CD4-positive, alpha-beta T cell treated with Interleukin-12 subunit alpha and Interleukin-12 subunit beta, for 1 hour (primary cell): ENCODE measurements at regions not wholly inside any gene's neighbourhood (a gene's known extent, or its start where the extent isn't known, plus 50 kb on each side); places are given as distances from the start of the nearest gene placed in this dataset.
"Not testable (repeated sequence)": the region's sequence is repeated elsewhere in the genome, so short reads cannot be mapped to it uniquely, and the experiment has no call there.

Source experiments
- DNase-seq: peaks from one replicate; pipeline ENCODE4 v3.0.0-alpha.2; 2020

DNA sequence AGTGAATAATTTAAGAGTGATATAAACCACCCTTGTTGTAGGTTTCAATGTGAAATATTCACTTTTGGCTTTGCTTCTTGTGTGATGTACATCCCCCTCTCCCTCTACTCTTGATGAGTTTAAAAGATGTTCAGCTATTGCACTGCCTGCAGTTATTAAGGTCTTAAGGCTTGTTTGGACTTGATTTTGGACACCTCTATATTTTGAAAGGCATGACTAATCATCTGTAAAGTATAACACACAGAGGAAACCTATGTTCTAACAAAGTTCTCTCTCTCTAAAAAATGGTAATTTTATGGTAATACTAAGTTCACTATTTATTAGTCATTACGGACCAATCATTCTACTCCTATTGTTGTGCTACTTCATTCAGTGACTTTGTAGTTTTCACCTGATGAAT, 1719.9 kb downstream of the GRIK2 start:
- DNase-seq = no peak

DNA sequence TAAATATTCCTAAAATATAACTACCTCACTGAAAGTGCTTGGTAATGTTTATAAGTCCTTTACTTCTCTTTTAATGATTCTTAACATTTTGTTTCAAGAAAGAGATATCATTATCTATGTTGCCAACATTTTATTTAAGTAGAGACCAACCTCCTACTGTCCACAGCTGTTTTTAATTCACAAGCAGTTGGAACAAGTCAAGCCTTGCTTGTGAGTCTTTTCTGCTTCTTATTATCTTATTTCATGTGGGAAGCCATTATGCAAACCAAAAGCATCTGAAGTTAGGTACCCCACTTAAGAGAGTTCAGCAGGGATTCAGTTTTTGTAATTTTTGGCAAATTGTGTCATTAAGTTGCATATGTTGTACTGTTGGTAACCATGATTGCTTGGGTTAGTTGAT, 1714.5 kb downstream of the GRIK2 start:
- no peak for DNase-seq

DNA sequence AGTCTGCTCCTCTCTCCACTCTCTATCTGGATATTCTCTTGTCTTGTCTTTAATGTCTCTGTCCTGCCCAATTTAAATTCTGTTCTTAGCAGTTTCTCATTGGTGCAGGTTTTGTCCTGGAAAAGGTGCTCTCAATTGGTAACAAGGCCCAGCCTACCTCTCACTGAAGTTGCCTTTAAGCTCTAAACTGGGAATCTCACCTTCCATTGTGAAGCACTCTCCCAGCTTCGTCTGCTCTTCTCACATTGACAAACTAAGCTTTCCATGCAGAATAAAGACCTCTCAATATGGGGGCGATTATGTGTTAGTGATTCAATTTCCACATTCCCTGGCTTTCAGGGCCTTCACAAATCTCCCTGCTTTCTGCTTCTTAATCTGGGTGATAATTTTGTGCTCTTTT, 1712.2 kb downstream of the GRIK2 start:
- no peak for DNase-seq

DNA sequence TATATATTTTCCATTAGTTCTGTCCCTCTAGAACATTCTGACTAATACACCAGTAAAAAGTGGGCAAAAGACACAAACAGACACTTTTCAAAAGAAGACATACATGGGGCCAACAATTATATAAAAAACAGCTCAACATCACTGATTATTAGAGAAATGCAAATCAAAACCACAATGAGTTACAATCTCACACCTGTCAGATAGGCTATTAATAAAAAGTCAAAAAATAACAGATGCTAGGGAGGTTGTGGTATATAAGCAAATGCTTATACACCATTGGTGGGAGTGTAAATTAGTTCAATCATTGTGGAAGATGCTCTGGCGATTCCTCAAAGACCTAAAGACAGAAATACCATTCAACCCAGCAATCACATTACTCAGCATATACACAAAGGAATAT, 1707.8 kb downstream of the GRIK2 start:
- DNase-seq = no peak

DNA sequence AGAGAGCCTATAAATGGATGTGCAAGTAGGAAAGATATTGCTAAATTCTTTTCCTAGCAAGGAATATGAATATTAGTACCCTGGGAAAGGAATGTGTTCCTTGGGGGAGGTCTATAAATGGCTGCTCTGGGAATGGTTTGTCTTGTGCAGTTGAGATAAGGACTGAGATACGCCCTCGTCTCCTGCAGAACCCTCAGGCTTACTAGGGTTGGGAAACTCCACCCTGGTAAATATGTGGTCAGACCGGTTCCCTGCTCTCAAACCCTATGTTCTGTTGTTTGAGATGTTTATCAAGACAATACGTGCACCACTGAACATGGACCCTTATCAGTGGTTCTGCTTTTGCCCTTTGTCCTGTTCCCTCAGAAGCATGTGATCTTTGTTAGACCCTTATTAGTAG, 1698.9 kb downstream of the GRIK2 start:
- not testable (repeated sequence) for DNase-seq

DNA sequence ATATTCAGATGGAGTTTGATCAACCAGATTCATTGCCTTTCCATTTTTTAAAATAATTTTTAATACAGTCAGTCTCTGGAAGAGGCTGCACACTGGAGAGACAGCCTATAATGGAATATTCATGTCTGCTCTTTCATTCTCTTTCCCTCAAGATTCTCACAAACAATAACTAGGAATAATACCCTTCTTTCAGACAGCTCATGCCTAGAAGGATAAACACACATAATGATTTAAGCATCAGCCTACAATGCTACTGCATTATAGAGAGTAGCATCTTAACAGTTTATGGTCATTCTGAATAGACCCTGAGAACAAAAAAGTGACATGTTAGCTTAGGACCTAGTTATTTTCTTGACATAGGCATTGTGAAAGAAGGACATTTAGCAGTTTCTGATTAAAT, 1692.3 kb downstream of the GRIK2 start:
- no peak for DNase-seq

DNA sequence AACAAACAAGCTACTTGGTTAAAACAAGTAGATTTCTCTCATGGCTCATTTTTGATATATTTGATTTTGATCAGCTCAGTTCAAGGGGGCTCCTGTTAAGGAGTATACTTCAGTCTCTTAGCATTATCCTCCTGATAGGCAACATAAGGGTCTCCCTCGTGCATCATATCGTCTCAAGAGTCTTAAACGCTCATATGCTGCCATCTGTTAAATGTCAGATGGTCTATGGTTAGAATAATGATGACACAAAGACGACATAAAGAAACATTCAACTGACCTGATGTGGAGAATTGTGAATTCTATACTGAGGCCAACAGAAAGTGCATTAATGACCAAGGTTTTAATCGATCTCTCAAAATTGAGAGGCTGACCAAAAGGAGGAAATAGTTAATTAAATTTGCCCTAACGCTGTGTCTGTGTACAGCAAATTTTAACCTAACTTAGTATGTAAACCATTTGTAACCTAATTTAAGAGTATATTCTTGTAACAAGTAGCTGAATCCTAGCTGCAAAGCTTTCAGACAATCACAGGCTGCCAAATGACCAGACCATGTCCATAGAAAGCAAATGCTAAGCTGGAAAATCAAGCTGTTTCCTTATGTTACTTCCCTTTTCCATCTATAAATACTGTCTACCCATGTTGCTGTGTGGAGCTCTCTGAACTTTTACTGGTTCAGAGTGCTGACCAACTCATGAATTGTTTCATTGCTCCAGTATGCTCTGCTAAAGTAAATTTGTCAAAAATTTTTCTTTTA, 1688.5 kb downstream of the GRIK2 start:
- no peak for DNase-seq

DNA sequence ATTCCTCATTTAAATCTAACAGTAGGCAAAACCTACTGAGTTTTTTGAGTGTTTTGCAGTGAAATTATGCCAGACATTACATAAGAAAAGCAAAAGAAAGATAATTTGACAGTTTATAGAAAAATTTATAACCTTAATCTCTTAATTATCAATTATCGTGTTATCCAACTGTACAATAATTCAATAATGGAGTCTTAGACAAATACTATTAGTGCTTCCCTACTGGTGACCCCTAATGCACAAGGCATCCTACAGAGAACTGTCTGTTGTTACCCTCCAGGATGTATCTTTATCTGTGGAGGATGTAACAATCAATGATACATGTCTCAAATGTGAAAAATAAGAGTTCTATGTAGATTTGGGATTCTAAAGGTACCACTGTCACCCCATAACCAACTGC, 1687.6 kb downstream of the GRIK2 start:
- DNase-seq = no peak

DNA sequence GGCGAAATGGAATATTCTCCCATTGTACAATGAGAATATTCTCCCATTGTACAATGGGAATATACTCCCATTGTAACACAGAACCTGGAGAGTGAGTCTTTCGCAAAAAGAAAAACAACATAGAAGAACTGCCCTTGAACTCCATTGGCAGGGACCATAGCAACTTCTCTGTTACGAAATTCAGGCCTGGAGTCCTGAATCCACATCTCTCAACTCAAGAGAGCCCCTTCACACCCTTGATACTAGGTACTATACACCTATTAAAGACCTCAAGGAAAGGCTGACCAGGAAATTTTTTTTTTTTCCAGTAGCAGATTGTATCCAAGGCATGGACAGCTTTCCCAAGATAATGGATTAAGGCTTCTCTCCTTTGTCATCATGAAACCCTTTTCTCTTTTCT, 1687.0 kb downstream of the GRIK2 start:
- DNase-seq = no peak

DNA sequence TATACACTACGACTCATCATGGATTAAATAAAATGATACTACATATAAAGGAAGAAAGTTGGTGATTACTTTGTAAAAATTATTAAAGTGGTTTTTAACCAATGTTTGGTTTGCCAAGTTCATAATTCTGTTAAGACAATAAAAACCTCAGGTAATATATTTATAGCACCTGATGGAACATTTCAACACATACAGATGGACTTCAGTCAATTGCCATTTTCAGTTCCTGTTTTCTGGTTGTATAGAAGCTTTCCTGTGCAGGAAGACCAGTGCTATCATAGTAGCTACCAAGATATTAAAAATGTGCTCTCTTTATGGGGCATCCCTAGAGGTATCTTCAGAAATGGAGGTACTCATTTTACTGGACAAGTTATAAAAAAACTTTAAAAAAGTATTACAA, 1686.4 kb downstream of the GRIK2 start:
- no peak for DNase-seq

DNA sequence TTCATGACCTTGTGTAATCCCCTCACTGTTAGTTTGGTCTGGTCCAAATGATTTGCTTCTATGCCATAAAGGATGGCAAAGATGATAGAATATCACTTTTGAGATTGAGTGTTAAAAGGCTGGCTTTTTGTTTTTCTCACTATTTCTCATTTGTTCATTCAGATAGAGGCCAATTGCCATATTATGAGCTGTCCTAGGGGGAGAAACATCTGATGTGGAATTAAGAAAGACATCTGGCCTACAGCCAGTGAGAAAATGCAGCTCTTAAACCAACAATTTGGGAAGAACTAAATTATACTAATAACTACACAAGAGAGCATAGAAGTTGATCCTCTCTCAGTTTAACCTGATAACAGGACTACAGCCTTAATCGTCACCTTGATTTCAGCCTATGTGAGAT, 1668.6 kb downstream of the GRIK2 start:
- DNase-seq = no peak

DNA sequence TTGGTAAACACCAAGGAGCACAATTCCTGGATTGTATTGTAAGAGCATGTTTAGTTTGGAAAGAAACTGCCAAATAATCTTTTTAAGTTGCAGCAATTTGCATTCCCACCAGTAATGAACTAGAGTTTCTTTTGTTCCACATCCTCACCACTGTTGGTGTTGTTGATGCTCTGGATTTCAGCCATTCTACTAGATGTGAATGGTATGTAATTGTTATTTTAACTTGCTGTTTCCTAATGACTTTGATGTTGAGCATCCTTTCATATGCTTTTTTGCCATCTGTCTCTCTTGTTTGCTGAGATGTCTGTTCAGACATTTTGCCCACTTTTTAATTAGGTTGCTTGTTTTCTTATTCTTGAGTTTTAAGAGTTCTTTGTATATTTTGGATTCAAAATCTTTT, 1654.1 kb downstream of the GRIK2 start:
- DNase-seq = no peak

DNA sequence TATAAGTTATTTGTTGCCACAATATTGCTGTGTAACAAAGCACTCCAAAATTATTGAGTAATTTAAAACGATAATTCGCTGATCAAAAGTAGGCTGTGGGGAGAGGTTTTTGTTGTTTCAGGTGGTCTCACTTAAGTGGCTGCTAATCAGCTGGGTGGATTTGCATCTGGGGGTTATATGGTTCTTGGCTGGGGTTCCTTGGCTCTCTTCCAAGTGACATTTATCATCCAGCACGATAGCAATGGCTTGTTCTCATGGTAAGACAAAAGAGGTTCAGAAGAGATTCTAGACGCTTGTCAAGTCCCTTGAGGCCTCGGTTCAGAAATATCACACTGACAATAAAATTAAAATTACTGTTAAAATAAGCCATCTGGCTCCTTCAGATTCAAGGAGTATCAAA, 1648.8 kb downstream of the GRIK2 start:
- DNase-seq = no peak

DNA sequence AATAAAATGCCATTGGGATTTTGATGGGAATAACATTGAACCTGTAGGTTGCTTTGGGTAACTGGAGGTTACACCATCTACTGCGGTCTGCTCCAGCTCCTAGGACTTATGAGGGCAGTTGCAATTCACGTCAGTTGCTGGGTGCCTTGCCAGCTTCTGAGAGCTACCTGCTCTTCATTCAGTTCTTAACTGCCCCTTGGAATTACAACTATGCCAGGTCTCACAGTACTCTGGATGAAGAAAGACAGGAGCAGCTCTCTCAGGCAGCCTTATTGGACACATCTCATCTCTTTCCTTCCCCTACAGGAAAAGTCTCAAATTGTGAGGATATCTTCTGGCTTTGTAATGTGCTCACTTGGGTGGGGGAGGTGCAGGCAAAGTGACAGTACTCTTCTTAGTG, 1643.3 kb downstream of the GRIK2 start:
- DNase-seq = no peak

DNA sequence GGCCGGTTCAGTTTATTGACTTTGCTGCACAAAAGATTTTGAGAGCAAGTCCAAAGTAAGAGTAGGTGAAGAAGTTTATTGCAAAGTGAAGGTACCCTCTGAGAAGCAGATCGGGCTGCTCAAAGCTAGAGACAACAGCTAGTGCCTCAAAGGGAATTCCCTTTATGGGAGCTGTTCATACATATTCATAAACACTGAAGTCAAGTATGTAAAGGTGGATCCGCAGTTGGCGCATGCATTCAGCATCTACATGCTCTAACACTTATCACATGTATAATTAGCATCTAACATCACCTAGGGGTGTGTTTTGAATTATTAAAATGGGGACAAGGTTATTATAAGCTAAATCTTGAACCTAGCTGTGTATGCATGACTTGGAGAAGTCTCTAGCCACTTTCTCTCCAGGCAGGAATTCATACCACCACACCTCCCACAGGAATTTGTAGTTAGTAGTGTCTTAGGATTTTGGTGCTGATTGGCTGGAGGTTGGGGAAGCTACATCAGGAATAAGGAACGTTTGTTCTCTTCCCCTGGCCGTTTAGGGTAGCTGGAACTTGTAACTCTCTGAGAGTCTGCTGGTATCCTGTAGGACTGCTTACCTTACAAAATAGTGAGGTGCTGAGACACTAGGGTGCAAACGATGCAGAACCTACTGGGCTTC, 1633.9 kb downstream of the GRIK2 start:
- DNase-seq = no peak

DNA sequence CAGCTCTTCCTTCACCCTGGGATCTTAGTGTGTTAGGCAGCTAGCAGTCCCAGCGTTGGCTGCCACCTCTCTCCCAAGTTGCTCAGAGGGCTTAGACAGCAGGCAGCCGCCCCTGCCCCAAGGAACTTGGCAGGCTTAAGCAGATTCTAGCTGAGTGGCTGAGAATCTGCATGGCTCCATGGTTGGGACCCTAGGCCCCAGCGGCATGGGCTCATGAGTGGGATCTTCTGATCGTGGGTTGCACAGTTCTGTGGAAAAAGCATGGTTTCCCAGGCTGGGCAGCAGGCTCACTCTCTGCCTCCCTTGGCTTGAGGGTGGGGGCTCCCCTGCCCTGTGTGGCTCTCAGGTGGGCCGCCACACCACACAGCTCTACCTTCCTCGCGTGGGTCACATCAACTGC, 1624.9 kb downstream of the GRIK2 start:
- no peak for DNase-seq

DNA sequence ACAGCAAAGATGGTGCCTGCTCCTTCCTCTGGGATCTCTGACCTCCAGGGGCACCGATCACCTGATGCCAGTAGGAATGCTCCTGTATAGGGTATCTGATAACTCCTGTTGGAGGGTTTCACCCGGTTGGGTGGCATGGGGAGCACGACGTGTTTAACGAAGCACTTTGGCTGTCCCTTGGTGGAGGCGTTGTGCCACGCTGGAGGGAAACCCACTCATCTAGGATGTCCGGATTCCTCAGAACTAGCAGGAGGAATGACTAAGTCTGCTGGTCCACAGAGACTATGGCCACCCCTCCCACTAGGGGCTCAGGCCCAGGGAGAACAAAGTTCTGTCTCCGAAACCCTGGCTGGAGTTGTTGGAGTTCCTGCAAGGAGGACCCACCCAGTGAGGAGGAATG, 1624.4 kb downstream of the GRIK2 start:
- DNase-seq = no peak

DNA sequence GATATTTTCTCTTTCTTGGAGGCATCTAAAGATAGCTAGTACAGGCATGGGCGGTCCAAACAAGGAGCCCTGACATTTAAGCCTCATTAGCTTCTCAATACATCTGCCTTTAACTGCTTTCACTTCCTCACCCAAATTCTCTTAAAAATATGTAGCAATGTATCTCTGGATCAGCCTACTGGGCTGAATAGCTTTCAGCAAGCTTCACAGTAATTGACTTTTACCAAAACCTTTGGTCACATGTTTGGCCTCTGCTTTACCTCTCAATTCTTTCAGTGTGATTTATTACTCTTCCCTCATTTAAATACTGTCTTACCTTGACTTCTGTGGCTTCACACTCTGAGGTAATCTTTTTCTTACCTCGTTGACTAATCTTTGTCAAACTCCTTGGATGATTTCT, 1618.1 kb downstream of the GRIK2 start:
- no peak for DNase-seq

DNA sequence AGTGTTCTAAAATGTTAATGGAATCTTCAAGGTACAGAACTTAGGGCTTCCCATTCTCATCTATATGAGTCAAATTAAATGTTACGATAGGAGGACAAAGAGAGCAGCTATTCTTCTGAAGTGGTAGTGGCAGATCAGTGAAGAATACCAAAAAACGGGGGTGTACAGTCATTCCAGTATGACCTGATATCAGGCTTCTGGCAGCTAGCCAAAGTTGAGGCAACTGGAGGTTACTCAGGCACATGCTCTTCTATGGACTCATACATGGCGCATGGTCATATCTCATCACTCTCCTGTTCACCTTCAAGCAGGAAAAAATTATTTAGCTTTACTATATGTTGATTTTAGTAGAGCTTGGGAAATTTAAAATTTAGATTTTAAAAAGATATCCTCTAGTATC, 1608.8 kb downstream of the GRIK2 start:
- no peak for DNase-seq

DNA sequence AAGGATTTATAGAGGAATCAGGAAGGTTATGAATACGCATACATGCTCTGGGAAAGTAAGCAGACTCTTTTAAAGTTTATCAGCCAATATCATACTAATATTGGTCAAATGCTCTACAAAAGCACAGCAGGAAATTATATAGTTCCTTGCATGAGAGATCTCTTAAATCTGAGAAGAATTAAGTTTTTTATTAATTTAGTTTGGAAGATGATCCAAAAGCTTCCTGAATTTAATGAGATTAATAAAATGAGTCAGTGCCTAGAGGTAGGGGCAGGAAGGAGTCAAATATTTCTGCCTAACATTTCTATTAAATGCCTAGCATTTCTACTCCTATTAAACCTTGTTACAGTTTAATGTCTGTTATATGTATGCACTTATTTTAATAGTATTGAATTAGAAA, 1608.2 kb downstream of the GRIK2 start:
- no peak for DNase-seq

DNA sequence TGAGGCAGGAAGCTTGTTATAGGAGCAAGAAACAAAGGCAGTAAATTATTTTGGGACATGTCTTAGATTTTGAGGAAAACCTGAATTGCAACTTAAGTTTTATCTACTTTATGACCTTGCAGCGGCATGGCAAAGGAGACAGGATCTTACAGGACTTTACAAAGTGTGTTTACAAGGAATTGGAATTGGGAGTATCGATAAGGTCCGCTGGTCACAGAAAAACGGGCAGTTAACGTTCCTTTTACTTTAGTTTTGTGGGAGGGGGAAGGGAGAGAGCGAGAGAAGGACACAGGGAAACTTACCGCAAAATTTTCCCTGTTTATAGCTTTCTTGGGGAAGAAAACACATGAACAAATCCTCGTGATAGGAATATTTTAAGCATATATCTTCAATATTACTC, 1607.2 kb downstream of the GRIK2 start:
- DNase-seq = no peak

DNA sequence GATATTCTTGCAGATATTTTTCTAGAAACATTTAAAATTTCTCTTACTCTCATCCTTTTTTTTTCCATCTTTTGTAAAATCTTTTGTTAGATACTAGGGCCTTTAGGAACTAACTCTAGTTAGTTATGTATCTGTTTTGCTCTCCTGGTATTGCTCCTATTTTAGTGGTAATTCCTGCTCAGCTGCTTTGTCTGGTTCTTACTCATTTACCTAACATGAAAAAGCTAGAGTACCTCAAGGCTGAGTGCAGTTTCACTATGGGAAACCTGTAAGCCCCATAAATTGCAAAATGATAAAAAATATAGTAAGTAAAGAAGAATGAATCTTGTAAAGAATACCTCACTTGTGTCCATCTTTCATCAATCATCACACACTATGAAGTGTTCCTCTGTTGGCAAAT, 1602.0 kb downstream of the GRIK2 start:
- DNase-seq = no peak

DNA sequence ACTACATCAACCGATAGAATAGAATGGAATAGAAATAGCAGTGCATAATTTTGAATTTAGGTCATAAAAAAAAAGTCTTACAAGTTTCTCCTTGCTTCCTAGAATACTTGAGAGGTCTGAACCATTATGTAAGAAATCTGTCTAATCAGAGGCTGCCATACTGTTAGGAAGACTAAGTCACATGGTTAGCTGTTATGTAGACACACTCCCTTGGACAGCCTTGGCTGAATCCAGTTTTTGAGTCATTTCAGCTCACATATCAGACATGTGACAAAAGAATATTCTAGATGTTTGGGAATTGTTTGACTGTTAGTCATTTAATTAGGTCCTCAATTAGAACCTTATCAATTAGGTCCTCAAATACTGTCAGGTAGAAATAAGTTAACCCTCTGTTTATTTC, 1601.4 kb downstream of the GRIK2 start:
- DNase-seq = no peak

DNA sequence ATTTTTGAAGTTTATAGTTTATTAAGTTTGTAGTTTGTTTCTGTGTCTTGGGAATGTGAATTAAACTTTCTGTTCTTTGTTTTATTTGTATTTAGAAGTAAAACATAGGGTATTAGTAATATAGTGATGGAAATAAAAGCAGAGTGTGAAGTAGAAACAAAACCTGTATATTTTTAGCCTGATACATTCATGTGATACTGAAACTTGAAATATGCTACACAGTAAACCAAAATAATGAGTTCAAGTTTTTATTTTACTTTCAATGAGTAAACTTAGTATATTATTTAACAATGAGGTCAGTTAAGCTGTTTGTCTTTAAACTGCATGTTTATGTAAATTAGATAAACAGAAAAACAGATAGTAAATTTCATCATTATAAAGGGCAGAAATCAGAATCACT, 1592.6 kb downstream of the GRIK2 start:
- no peak for DNase-seq

DNA sequence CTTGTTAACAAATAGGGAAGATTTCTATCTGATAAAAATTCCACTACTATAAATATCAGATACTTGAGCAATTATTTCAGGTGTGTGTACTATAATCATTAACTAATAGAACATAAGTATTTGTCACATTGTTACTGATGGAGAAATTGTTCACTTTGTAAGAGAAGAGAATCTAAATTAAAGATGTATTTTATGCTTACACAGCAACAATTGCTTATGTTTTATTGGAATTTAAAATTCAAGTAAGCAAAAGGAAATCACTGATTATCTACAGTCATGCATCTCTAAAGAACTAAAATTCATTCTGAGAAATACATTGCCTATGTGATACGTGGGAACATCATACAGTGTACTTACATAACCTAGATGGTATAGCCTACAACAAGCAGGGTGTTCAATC, 1590.8 kb downstream of the GRIK2 start:
- no peak for DNase-seq
